GM08714 (cell line): ENCODE measurements at regions not wholly inside any gene's neighbourhood (a gene's known extent, or its start where the extent isn't known, plus 50 kb on each side); places are given as distances from the start of the nearest gene placed in this dataset.
"Not testable (repeated sequence)": the region's sequence is repeated elsewhere in the genome, so short reads cannot be mapped to it uniquely, and the experiment has no call there.

Source experiments
- H3K4me3 ChIP-seq: fragments of 200-500 bp; sonication (Bioruptor generic); 2 replicates; pipeline ENCODE4 v1.5.1; 2014; ENCODE audit warnings: mild to moderate bottlenecking, low read length, inconsistent platforms
- ZNF274 ChIP-seq: IDR thresholded peaks from 2 replicates; pipeline ENCODE4 v1.6.1; 2012; ENCODE audit warnings: mild to moderate bottlenecking, low read depth, low read length

DNA sequence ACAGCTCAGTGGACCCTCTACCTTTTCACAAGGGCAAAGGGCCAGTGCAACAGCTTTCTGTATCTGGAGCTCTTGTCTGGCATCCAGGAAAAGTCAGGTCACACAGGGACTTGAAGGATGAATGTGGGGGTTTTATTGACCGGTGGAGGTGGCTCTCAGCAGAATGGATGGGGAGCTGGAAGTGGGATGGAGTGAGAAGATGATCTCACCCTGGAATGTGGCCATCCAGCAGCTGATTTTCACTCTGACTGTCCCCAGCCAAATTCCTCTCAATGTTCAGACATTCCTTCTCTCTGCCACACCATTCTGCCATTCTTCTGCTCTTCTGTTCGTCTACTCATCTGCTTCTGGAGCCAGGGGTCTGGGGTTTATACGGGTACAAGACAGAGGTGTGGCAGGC, 1119.9 kb downstream of the TAF11L14 start:
- H3K4me3 ChIP-seq, result no peak overlapping the region
- TF ChIP-seq ZNF274, result no peak

- no peak overlapping the region for H3K4me3 ChIP-seq
- no peak for TF ChIP-seq ZNF274
Observed at GRCh38 chr5:18761801-18762200, 1127.5 kb downstream of the TAF11L14 start.

GRCh38 chr5:18764161-18764560, 1129.9 kb downstream of the TAF11L14 start:
- TF ChIP-seq ZNF274, result no peak
- no peak overlapping the region for H3K4me3 ChIP-seq

DNA sequence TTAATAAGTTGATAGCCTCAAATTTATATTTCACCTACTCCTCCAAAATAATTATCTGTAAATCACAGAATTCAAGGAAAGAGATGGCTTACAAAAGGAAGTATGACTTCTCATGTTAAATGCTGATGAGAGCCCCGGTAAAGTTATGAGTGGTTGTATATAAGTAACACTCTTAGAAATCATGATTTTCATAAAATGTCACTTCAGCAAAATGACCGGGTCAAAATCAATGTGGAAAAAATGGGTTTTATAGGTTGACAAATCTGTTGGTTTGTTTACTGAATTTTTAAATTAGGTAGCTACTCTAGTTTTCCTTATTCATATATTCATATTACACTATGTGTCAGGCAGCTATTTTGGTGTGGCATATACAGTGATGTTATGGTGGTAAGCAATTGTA, 1131.0 kb downstream of the TAF11L14 start:
- no peak for TF ChIP-seq ZNF274
- no peak overlapping the region for H3K4me3 ChIP-seq

GRCh38 chr5:18771097-18771610, 1136.9 kb downstream of the TAF11L14 start:
- no peak overlapping the region for H3K4me3 ChIP-seq
- no peak for TF ChIP-seq ZNF274

DNA sequence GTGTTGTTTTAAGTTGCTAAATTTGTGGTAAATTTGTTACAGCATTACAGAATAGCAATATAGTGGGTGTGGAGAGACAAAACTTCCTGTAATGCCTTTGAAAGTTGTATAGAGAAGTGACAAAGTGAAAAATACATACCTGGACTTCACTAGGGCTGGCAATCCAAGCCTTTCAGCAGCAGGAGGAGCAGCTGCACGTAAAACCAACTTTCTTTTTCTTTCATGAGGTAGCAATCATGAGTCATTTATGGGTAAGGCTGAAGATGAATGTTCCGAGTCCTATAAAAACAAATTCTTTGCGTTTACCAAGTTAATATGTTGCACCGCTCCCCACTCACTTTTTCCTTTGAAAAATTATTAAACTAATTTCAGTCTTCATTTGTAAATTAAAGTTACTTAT, 1138.2 kb downstream of the TAF11L14 start:
- no peak for TF ChIP-seq ZNF274
- no peak overlapping the region for H3K4me3 ChIP-seq

DNA sequence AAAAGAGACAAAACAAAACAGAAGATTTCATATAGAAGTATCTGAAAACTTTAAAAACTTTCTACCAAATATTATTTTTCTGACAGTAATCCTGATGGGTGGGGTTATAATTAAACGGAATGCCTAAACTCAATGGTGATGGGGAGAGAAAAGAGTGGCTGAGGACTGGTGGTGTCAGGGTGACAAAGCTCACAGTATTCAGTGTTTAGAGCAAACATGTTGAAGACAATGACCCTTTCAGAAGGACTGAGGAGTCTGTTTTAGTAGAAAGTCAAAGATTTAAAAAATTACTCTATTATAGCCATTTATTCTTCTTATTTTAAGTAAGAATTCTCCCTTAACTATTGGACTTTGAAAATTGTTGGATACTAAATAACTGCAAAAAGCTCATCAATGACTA, 1144.0 kb downstream of the TAF11L14 start:
- H3K4me3 ChIP-seq, result no peak overlapping the region
- TF ChIP-seq ZNF274, result no peak

GRCh38 chr5:18789218-18789998, 1155.1 kb downstream of the TAF11L14 start:
- H3K4me3 ChIP-seq, result no peak overlapping the region
- TF ChIP-seq ZNF274, result no peak

GRCh38 chr5:18792145-18792544, 1157.9 kb downstream of the TAF11L14 start:
- no peak for TF ChIP-seq ZNF274
- H3K4me3 ChIP-seq, result no peak overlapping the region

DNA sequence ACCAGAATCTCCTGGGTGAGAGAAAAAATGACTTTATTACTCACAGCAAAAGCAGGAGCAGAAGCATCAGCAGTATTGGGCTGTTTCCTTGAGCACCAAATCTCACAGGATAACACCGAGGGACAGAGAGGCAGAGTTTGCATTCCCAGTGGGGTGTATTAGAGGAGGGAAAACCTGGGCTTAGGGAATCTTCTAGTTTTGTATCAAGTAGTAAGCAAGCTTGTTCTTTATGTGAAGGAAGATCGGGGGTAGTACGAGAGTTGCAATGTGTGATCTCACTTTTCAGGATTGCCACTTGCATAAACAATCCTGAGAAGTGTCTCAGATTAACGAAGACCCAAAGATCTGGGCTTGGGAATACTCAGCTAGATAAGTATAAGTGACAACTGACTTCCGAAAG, 1163.0 kb downstream of the TAF11L14 start:
- TF ChIP-seq ZNF274, result no peak
- H3K4me3 ChIP-seq, result no peak overlapping the region

DNA sequence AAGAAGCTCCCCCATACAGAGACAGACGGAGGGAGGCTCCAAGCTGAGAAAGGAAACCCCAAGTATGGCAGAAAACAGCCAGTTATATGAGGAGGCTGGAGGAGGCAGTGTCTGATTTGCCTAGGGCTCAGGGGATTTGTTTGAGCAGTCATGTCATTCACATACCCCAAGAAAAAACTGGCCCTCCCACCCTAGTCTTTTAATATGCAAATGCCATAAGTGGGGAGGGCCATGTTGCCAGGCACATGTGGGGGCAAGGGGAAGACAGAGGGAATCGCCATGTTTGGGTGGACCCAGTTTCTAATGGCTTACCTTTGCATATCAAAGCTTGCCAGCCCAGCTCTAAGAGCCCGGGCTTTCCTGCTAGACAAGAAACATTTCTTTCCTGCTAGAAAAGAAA, 1163.8 kb downstream of the TAF11L14 start:
- H3K4me3 ChIP-seq, result no peak overlapping the region
- TF ChIP-seq ZNF274, result no peak

- H3K4me3 ChIP-seq, result no peak overlapping the region
- no peak for TF ChIP-seq ZNF274
Observed at GRCh38 chr5:18799482-18800128, 1165.3 kb downstream of the TAF11L14 start.

DNA sequence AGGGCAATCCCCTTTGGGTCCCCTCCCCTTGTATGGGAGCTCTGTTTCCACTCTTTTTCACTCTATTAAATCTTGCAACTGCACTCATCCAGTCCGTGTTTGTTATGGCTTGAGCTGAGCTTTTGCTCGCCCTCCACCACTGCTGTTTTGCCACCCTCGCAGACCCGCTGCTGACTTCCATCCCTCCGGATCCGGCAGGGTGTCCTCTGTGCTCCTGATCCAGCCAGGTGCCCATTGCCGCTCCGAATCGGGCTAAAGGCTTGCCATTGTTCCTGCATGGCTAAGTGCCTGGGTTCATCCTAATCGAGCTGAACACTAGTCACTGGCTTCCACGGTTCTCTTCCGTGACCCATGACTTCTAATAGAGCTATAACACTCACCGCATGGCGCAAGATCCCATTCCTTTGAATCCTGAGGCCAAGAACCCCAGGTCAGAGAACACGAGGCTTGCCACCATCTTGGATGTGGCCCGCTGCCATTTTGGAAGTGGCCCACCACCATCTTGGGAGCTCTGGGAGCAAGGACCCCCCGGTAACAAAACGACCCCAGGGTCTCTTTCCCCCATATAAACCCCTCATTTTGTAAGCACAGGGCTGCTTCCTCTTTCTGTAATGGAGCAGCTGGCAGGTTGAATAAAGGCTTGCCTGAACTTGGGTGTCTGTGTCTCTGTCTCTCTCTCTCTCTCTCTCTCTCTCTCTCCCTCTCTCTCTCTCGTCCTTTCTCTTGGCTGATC, 1166.2 kb downstream of the TAF11L14 start:
- no peak overlapping the region for H3K4me3 ChIP-seq
- no peak for TF ChIP-seq ZNF274

GRCh38 chr5:18801413-18801812, 1167.2 kb downstream of the TAF11L14 start:
- not testable (repeated sequence) for H3K4me3 ChIP-seq

GRCh38 chr5:18802336-18802735, 1168.1 kb downstream of the TAF11L14 start:
- TF ChIP-seq ZNF274, result no peak
- no peak overlapping the region for H3K4me3 ChIP-seq
